ENCODE measurements at regions not wholly inside any gene's neighbourhood (a gene's known extent, or its start where the extent isn't known, plus 50 kb on each side); places are given as distances from the start of the nearest gene placed in this dataset.
A peak's percentile ranks its signal among the peaks of the same experiment; 100 is the strongest.

- no peak overlapping the region for H3K4me3 Mint-ChIP-seq
- no peaks in the 10 kb centered on the region for H3K9me3 Mint-ChIP-seq
- no peaks in the 10 kb centered on the region for H3K27me3 ChIP-seq (ENCODE audit: insufficient read depth)
- H3K27me3 Mint-ChIP-seq (ENCODE audit: insufficient read depth, low read depth, poor library complexity) = no peaks in the 10 kb centered on the region
- no peak overlapping the region for H3K27ac ChIP-seq (ENCODE audit: low read depth)
- H3K9me2 ChIP-seq (ENCODE audit: insufficient read depth) = no peaks in the 10 kb centered on the region; the same call in 1 of the 2 replicates
- peaks cover 5% of the 10 kb centered on the region; the same call in 1 of the 2 replicates for H3K4me1 ChIP-seq (ENCODE audit: insufficient read depth)
- ATAC-seq (peak; percentile 30; the same call in 1 of the 3 replicates), DNase-seq (ENCODE audit: low spot score) (no peak)
- H3F3A ChIP-seq (replicated peaks; ENCODE audit: low read depth) = no peaks in the 10 kb centered on the region
- H3K36me3 Mint-ChIP-seq (ENCODE audit: low read depth) = no peaks in the 10 kb centered on the region
- TF ChIP-seq NANOG (IDR thresholded peaks at IDR 0.05; ENCODE audit: borderline replicate concordance) (no peak), CREB1 (CRISPR knock-in tag; IDR thresholded peaks at IDR 0.05; ENCODE audit: low read depth) (no peak), STAT1 (IDR thresholded peaks at IDR 0.05; ENCODE audit: unreplicated experiment) (no peak), ZNF331 (CRISPR knock-in tag; IDR thresholded peaks at IDR 0.05; ENCODE audit: low read depth) (no peak), ZNF462 (CRISPR knock-in tag; IDR thresholded peaks at IDR 0.05) (no peak), ZNF114 (CRISPR knock-in tag; IDR thresholded peaks at IDR 0.05) (no peak), REST (IDR thresholded peaks at IDR 0.05; ENCODE audit: unreplicated experiment) (no peak), CTCF (conservative IDR thresholded peaks at IDR 0.05; ENCODE audit: low read depth in 2 of 2) (no peak), POLR2AphosphoS5 (IDR thresholded peaks at IDR 0.05; ENCODE audit: low read depth) (no peak), JUNB (IDR thresholded peaks at IDR 0.05; ENCODE audit: unreplicated experiment) (no peak)
- peak overlapping the region; percentile 6; the same call in 1 of the 2 replicates for H3K4me2 ChIP-seq
- H3K27ac Mint-ChIP-seq = no peak overlapping the region
- no peak overlapping the region for H2AFZ ChIP-seq
- H3K79me2 ChIP-seq (replicated peaks; ENCODE audit: insufficient read depth) = no peaks in the 10 kb centered on the region
- no peaks in the 10 kb centered on the region for H4K20me1 ChIP-seq (replicated peaks; ENCODE audit: insufficient read depth)
- H3K4me3 ChIP-seq = no peak overlapping the region
- H3K36me3 ChIP-seq (ENCODE audit: insufficient read depth) = no peaks in the 10 kb centered on the region
- H3K4me1 Mint-ChIP-seq = peaks cover 3% of the 10 kb centered on the region; the same call in 2 of the 3 replicates
Observed at GRCh38 chr3:117881210-117881609, 1153.4 kb downstream of the IGSF11 start.

Data from GM23338 (cell line).